GM12874 (cell line): ENCODE measurements at regions not wholly inside any gene's neighbourhood (a gene's known extent, or its start where the extent isn't known, plus 50 kb on each side); places are given as distances from the start of the nearest gene placed in this dataset.

ENCODE experiments used
- TF ChIP-seq, protein P1 (sequence below): IDR thresholded peaks from 2 replicates; pipeline ENCODE4 v1.5.1; 2011; ENCODE audit warnings: low read depth, mild to moderate bottlenecking, control low read depth, low read length, moderate library complexity; ENCODE audit not compliant: insufficient read depth

DNA sequence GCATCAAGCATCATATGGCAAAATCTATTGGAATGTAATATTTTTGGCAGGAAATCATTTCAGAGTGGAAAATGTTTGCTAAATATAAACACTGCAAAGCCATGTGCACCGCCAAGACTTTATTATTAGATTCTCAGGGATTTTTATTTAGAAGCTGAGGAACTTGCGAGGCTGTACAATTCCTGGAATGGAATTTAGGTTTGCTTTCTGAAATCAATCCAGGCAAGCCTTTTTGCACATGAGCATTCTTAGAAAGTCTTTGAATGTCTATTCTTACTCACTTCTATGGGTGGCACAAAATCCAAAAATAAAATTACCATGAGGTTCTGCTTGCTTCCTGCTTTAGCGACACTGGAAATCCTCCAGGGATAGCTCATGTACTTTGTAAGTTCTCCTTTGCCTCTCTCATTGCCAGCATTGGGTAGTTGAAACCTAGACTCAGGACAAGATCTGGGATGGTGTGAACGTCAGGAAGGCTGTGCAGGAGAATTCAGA lies 71.5 kb upstream of the PALM2AKAP2 start:
- TF ChIP-seq, protein P1, sequence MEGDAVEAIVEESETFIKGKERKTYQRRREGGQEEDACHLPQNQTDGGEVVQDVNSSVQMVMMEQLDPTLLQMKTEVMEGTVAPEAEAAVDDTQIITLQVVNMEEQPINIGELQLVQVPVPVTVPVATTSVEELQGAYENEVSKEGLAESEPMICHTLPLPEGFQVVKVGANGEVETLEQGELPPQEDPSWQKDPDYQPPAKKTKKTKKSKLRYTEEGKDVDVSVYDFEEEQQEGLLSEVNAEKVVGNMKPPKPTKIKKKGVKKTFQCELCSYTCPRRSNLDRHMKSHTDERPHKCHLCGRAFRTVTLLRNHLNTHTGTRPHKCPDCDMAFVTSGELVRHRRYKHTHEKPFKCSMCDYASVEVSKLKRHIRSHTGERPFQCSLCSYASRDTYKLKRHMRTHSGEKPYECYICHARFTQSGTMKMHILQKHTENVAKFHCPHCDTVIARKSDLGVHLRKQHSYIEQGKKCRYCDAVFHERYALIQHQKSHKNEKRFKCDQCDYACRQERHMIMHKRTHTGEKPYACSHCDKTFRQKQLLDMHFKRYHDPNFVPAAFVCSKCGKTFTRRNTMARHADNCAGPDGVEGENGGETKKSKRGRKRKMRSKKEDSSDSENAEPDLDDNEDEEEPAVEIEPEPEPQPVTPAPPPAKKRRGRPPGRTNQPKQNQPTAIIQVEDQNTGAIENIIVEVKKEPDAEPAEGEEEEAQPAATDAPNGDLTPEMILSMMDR: no peak

DNA sequence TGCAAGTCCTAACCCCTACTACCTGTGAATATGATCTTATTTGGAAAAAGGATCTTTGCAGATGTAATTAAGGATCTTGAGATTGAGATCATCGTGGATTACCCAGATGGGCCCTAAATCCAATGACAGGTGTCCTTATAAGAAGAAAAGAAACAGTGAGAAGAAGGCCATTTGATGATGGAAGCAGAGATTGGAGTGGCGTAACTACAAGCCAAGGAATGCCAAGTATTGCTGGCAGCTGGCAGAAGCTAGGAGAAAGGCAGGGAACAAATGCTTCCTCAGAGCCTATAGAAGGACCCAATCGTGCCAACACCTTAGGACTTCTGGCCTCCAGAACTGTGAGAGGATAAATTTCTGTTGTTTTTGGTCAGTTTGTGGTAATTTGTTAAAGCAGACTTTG lies 70.1 kb upstream of the PALM2AKAP2 start:
- TF ChIP-seq, protein P1: no peak

DNA sequence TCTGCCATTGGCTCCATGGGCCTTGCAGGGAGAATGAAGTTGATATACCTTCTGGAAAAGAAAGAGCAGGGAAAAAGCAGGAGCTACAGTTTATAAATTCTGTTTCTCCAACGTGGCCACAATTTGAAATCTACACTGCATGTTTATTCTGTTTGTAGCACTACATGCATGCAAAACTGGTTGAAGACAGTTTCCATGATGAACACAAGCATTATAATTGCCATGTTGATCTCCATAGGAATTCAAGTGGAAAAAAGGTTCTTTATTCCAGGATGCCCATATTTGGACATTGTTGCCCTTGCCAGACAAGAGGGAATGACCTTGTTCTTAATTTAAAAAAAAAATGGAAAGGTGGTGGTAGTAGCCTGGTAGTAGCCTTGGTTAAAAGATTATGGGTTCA lies 69.2 kb upstream of the PALM2AKAP2 start:
- TF ChIP-seq, protein P1: no peak

DNA sequence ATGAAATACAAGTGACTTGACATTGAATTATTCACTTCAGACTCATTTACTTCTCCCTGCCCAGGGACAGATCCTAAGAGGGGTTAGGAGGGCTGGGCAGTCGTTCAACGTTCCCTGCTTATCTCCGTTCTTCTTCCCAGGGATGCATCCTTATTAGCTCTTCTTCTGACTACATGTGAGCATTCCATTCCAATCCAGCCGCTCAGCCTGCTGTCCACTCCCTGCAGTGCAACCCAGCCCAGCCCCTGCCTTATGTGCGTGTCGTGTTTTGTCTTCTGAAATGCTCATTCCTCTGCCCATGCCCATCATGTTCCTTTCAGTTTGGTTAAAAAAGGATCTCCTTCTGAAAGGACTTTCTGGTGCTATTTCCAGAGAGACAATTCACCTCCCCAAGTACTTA lies 64.7 kb upstream of the PALM2AKAP2 start:
- TF ChIP-seq, protein P1: no peak

DNA sequence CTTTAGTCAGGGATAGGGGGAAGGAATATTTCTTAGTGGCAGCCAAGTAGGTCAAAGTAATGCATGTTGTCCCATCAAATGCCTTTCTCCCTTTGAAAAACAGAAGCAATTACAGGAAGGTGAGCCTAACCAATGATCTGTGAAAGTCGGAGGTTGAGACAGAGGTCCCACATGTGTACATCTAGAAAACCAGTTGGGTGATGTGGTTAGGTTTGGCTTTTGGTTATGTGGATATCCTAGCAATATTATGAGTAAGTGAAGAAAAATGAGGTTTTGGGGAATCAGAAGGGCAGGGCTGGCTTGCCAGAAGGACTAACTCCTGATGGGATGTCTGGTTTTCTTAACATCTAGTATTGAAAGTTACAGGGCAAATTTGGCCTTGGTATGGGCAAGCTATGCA lies 63.4 kb upstream of the PALM2AKAP2 start:
- TF ChIP-seq, protein P1: no peak

DNA sequence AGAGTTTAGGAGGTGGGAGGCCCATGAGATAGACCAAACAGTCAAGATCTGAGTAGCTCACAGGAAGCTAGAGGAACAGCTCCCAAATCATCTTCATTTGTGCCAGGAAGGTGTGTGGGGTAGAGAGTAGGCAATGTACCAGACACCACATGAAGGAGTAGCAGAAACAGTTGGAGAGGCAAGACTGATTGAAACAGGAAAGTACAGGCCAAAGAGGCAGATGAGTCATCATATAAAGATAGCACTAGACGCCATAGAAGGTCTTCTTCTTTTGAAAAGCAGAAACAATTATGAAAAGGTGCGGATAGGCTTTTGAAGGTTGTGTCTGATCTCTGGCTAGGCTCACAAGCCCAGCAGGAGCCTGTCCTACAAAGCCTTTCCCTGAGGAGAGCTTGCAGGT lies 62.7 kb upstream of the PALM2AKAP2 start:
- TF ChIP-seq, protein P1: no peak

DNA sequence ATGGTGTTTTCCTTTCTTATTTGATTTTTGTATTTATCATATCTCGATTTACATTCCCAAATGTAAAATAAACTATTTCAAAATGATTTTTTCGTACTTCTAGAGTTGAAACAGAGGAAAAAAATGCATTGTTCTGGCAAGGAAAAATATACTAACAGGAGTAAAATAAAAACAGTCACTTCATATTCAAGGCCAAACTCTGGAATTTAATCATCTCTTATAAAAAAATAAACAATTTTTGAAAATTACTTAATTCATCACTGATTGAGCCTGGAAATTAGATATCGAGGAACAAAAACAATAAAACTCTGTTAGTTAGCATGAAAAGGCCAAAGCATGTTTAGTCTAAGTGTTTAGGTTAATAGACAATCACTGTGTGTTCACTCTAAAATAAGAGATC lies 61.1 kb upstream of the PALM2AKAP2 start:
- TF ChIP-seq, protein P1: no peak

DNA sequence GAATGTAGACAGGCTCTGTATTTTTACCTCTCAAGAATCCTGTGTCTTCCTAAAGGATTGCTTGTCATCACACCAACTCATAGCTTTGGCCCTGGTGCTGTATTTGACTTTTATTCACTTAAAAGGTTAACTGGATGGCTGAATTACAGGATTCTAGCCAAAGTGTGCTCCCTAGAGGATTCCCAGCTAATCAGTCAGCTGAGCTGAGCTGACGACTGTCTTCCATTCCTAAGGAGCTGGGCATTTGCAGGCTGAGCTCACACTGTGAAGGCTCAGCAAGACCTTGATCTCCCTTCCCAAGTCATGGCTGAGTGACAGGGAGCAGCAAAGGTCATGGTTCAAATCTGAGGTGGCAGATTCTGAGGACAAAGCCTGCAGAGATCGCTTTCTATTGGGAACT lies 59.0 kb upstream of the PALM2AKAP2 start:
- TF ChIP-seq, protein P1: no peak
